ENCODE measurements at regions not wholly inside any gene's neighbourhood (a gene's known extent, or its start where the extent isn't known, plus 50 kb on each side); places are given as distances from the start of the nearest gene placed in this dataset.

DNA sequence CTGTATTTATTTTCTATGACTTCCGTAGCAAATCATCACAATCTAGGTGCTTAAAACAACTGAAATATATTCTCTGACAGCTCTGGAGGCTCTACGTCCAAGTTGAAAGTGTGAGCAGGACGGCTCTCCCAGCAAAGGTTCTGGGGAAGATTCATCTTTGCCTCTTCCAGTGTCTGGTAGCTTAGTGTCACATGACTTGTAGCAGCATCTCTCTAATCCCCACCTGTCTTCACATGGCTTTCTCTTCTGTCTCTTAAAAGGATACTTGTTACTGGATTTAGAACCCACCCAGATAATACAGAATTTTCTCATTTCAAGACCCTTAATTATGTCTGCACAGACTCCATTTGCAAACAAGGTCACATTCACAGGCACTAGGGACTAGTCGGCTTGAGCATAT is 687.7 kb upstream of the RBFOX1 start:
- intact Hi-C loops (cut with micrococcal nuclease; ENCODE audit: unreplicated experiment) (no loop called here), in situ Hi-C loops (cut with HindIII; ENCODE audit: extremely low pct_ligation_motif_present, low pct_unique_long_range_greater_than_20kb) (loop anchor here (5.0 to 25.0 kb wide), 2 partner anchors 628 to 1133 kb away; no protein-coding TSS in a partner anchor)
- Histone ChIP-seq H3K9me3 (ENCODE audit: low read length) (no peaks in the 10 kb centered on the region), H3K4me2 (ENCODE audit: low read depth, low read length) (no peak overlapping the region), H3K9ac (ENCODE audit: insufficient read depth, low read depth, low read length) (no peak overlapping the region), H3K27me3 (ENCODE audit: control insufficient read depth in 1 of 2, insufficient read depth in 2 of 2, low read length in 2 of 2) (peaks cover 3 to 16% of the 10 kb centered on the region in 2 experiments; a peak in 3 of 5 replicates), H3K79me2 (ENCODE audit: insufficient read depth, low read length) (no peaks in the 10 kb centered on the region), H2AFZ (ENCODE audit: low read length) (no peak overlapping the region), H3K4me1 (ENCODE audit: insufficient read depth, low read length) (no peaks in the 10 kb centered on the region), H3K27ac (ENCODE audit: extremely low read length, insufficient read depth, low read length) (no peak overlapping the region), H4K20me1 (ENCODE audit: insufficient read depth, low read length) (no peaks in the 10 kb centered on the region), H3K4me3 (replicated peaks in 1 of 3; ENCODE audit: insufficient read depth in 1 of 3, low read depth in 2 of 3, low read length in 3 of 3) (no peak overlapping the region), H3K36me3 (replicated peaks in 1 of 2; ENCODE audit: control insufficient read depth in 1 of 2, insufficient read depth in 2 of 2, low read length in 2 of 2) (no peaks in the 10 kb centered on the region)
- POLR2A ChIA-PET, result no interaction called here
- no peak for TF ChIP-seq PCBP2 (optimal IDR thresholded peaks at IDR 0.05; ENCODE audit: low read depth, low read length, poor library complexity, severe bottlenecking)
- TF ChIP-seq MEIS1 (CRISPR knock-in tag; IDR thresholded peaks at IDR 0.05; ENCODE audit: borderline replicate concordance), result no peak
- TF ChIP-seq ZNF567 (CRISPR knock-in tag; IDR thresholded peaks at IDR 0.05; ENCODE audit: borderline replicate concordance), result no peak
- TF ChIP-seq ZNF816 (CRISPR knock-in tag; IDR thresholded peaks at IDR 0.05; ENCODE audit: borderline replicate concordance), result no peak
- TF ChIP-seq NFE2 (CRISPR knock-in tag; IDR thresholded peaks at IDR 0.05), result no peak
- no peak for TF ChIP-seq ZNF205 (CRISPR knock-in tag; IDR thresholded peaks at IDR 0.05)
- TF ChIP-seq, protein P1, sequence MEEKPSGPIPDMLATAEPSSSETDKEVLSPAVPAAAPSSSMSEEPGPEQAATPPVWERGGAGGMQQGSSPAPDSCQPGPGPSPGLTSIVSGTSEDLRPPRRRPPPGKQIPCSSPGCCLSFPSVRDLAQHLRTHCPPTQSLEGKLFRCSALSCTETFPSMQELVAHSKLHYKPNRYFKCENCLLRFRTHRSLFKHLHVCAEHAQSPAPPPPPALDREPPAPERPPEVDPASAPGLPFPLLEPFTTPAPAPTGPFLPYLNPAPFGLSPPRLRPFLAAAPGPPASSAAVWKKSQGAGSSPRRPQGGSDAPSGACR (CRISPR knock-in tag; IDR thresholded peaks at IDR 0.05), result no peak
- TF ChIP-seq ZNF772 (CRISPR knock-in tag; IDR thresholded peaks at IDR 0.05), result no peak
- TF ChIP-seq PHF21A (CRISPR knock-in tag; IDR thresholded peaks at IDR 0.05), result no peak
- TF ChIP-seq NFE2L1 (CRISPR knock-in tag; IDR thresholded peaks at IDR 0.05; ENCODE audit: borderline replicate concordance), result no peak
- TF ChIP-seq, protein P2, sequence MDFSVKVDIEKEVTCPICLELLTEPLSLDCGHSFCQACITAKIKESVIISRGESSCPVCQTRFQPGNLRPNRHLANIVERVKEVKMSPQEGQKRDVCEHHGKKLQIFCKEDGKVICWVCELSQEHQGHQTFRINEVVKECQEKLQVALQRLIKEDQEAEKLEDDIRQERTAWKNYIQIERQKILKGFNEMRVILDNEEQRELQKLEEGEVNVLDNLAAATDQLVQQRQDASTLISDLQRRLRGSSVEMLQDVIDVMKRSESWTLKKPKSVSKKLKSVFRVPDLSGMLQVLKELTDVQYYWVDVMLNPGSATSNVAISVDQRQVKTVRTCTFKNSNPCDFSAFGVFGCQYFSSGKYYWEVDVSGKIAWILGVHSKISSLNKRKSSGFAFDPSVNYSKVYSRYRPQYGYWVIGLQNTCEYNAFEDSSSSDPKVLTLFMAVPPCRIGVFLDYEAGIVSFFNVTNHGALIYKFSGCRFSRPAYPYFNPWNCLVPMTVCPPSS (IDR thresholded peaks at IDR 0.05), result no peak
- no peak for TF ChIP-seq MED13 (CRISPR knock-in tag; IDR thresholded peaks at IDR 0.05)
- no peak for TF ChIP-seq MYNN (CRISPR knock-in tag; IDR thresholded peaks at IDR 0.05; ENCODE audit: low read depth)
- FAIRE-seq (no peak), ATAC-seq (no peak), DNase-seq (ENCODE audit: low spot score) (no peak)
- BruUV-seq (replicated peaks), result no TSS peak
- WGBS (ENCODE audit: low lambda C conversion rate), result 0% methylated on average over 4 of the region's 4 CpGs
- CTCF ChIA-PET (ENCODE audit: low intra/inter-chr PET ratio, low total read pairs), result no interaction called here

All from HepG2 (cell line).